Brain pericyte (primary cell): ENCODE measurements at regions not wholly inside any gene's neighbourhood (a gene's known extent, or its start where the extent isn't known, plus 50 kb on each side); places are given as distances from the start of the nearest gene placed in this dataset.
"Not testable (repeated sequence)": the region's sequence is repeated elsewhere in the genome, so short reads cannot be mapped to it uniquely, and the experiment has no call there.

Experiments
- DNase-seq: peaks from one replicate; pipeline ENCODE4 v3.0.0-alpha.2; 2012; ENCODE audit warnings: low read depth, low spot score

DNA sequence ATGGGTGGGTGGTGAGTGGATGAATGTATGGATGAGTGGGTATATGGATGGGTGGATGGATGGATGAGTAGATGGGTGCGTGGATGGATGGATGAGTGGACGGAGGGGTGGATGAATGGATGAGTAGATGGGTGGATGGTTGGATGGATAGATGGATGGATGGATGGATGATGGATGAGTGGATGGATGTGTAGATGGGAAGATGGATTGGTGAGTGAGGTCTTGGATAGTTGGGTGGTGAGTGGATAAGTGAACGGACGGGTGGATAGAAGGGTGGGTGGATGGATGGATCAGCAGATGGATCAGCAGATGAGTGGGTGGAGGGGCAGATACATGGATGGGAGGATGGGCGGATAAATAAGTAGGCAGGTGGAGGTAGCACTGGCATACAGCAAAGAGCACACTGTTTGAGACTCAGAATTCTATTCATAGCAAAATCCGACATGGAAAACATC, 163.5 kb downstream of the C9orf50 start:
- no peak for DNase-seq

DNA sequence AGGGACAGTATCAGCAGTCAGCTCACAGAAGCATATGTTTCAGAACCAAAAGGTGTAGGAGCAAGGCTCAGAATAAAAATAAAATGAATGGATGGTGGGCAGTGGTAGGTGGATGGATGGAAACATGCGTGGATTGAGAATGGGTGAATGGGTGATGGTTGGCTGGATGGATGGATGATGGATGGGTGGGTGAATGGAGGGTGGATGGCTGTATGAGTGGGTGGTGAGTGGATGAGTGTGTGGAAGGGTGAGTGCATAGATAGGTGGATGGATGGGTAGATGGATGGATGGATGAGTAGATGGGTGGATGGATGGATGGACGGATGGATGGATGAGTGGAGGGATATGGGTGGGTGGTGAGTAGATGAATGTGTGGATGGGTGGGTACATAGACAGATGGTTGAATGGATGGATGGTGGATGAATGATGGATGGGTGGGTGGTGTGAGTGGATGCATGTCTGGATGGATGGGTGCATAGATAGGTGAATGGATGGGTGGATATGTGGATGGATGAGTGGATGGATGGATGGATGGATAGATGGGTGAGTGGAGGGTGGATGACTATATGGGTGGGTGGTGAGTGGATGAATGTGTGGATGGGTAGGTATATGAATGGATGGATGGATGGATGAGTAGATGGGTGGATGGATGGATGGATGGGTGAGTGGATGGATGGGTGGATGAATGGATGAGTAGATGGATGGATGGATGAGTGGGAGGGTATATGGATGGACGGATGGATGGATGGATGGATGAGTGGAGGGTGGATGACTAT, 164.2 kb downstream of the C9orf50 start:
- DNase-seq: no peak

DNA sequence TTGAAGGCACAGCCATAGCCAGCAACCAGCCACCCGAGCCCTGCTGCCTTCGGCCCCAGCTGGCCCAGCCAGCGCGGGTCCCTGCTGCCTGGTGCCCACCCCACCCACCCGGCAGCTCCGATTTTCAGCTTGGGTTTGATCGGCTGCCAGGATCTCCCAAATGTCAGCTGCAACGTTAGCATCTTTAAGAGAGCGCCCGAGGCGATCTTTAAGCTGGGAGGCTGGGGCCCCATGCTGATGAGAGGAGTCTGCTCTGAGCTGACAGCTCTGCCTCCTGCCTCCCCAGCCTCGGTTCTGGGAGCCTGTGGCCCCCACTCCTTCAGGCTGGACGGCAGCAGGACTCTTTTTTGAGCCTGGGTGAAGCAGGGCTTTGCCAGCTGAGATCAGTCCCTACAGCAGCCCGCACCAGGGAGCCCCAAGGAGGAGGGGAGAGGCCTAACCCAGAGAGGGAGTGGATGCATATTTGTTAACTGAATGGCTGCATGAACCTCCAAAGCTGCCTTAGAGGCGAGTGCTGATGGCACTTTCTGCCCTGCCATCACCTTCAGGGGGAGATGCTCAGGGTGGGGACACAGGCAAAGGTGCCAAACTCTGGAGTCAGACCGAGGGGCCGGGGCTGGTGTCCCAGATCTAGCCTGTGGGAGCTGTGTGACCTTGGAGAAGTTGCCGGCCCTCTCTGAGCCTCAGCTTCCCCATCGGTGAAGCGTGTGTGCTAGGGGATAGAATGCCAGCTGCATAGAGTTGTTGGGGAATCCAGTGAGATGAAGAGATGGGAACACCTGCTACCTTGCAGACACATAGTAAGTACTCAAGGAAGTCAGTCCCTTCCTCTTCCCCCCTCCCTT, 165.5 kb downstream of the C9orf50 start:
- DNase-seq: no peak

DNA sequence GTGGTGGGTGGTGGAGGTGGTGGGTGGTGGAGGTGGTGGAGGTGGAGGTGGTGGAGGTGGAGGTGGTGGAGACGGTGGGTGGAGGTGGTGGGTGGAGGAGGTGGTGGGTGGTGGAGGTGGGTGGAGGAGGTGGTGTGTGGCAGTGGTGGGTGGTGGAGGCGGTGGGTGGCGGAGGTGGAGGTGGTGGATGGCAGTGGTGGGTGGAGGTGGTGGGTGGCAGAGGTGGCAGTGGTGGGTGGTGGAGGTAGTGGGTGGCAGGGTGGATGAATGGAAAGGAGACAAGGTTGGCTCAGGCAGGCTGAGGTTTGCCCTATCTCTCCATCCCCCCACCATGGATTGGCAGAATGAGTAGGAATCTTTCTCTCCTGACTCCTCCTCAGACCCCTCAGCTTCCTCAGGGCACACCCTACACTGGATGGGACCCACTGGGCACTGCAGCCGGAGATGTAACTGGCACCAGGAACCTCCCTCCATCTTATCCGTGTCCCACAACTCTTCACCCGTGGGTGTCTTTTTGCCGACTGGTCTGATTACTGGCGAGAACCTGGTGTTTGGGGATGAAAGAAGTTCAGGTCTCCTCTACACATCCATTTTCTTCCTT, 166.3 kb downstream of the C9orf50 start:
- no peak for DNase-seq

DNA sequence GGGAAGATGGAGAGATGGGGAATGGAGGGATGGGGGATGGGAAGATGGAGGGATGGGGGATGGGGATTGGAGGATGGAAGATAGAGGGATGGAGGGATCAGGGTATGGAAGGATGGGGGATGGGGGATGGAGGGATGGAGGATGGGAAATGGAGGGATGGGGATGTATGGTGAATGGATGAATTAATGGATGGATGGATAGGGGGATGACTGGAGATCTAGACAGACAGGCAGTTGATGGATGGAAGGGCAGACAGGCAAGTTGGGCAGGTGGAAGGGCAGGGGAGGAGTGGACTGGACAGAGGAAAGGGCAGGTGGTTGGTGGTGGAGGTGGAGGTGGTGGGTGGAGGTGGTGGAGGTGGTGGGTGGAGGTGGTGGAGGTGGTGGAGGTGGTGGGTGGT, 167.2 kb downstream of the C9orf50 start:
- DNase-seq: no peak

DNA sequence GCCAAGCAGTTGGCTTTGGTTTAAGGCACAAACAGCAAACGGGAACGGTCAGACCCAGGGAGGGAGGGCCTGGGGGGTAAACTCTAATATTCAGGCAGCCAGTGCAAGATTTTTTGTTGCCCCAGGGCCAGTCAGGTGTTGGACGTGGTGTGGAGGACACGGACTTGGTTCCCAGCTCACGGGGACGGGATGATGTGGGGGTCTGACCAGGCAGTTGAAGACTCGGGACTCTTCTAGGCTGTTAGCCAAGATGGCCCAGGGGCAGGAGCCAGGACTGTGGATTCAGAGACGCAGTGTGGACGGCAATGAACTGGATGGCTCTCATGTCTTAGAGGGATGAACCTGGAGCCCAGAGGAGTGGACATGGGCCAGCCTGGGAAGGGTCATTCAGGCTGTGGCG, 169.2 kb downstream of the C9orf50 start:
- no peak for DNase-seq

GRCh38 chr9:129451089-129451656, 169.7 kb downstream of the C9orf50 start:
- DNase-seq: no peak

DNA sequence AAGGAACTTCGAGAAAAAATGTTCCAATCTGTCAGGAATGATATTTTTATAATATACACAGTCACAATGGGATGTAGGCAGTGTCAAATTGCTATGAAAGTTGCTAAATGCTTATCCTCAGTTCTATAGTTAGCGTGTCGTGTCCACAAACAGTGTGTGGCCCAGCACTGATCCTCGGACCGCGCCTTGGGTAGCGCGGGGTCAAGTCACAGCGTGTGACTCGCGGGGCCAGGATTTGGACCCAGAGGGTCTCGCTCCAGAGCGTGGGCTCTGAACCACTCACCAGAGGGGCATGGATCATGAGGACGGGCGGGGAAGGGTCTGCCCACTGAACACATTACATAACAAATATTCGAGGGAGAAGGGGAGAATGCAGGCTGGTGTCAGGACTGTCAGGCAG, 171.8 kb downstream of the C9orf50 start:
- DNase-seq: no peak

GRCh38 chr9:129446828-129447550, 173.9 kb downstream of the C9orf50 start:
- DNase-seq: no peak

DNA sequence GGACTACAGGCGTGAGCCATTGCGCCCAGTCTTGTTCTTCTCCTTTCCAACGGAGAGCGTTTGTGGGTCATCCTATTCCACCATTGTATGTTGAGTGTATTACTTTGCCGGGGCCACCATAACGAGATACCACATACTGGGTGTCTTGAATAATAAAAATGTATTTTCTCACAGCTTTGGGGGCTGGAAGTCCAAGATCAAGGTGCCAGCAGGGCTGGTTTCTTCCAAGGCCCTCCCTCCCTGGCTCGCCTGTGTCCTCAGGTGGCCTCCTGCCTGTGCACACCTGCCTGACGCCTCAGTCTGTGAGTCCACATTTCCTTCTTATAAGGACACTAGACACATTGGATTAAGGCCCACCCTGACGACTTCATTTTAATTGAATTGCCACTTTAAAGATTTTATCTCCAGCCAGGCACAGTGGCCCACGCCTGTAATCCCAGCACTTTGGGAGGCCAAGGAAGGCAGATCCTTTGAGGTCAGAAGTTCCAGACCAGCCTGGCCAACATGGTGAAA, 175.1 kb downstream of the C9orf50 start:
- DNase-seq: no peak

DNA sequence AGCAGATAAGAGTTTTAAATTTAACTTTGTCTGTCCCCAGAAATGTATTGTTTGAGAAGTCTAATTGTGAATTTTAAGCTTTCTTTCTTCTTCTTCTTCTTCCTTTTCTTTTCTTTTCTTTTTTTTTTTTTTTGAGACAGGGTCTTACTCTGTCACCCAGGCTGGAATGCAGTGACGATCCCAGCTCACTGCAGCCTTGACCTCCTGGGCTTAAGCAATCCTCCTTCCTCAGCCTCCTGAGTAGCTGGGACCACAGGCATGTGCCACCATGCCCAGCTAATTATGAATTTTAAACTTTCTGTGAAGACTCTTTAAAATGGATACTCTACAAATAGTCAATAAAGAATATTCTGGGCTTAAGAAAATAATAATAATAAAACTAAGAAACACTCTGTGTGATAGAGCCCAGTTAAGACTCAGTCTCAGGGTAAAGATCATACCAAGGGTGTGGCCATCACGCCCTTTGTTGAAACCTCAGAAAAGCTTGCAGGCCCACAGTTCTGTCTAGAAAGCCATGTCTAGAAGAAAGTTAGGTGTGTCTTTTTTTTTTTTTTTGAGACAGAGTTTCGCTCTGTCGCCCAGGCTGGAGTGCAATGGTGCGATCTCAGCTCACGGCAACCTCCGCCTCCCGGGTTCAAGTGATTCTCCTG, 177.3 kb downstream of the C9orf50 start:
- DNase-seq: not testable (repeated sequence)

DNA sequence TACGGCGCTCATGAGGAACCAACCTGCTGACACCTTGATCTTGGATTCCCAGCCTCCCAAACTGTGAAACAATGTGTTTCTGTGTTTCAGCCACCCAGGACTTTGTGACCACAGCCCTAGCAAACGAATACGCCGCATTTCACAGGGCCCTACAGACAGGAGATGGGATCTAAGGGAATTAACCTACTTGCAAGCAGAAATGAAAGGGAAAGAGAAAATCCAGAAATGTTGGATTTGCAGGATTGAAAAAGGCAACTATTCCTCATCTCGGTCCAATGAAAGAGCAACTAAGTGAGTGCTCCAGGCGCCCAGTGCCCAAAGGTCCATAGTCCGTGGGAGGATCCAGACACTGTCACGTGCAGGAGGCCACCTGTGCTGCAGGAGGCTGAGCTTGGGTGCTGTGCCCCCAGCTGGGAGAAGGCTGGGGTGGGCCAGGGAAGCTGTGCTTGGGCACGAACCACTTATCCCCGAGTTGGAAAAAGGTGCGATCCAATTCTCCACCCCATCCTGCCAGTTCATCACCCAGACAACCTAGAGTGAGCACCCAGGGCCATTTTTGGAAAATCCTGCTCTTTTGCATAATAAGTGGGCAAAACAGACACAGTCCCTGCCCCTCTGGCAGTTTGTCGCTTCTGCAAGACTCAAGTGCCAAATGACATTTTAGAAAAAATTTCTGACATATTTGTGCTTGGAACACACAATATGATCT, 177.9 kb downstream of the C9orf50 start:
- no peak for DNase-seq

DNA sequence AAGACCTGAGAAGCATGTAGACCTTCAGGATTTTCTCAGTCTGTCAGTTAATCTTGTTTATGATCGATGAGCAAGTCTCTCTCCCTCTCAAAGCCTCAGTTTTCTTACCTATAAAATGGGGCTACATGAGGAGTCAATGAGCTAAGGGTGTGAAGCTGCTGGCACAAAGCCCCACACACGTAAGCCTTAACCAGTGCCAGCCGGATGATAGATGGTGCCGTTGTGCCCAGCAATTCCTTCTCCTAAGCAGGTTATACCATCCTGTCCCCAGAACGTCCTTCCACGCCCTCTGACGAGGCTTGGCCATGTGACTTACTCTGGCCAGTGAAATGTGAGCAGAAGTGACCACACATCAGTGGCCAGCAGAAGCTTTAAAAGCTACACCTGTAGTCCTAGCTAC, 179.0 kb downstream of the C9orf50 start:
- no peak for DNase-seq

- DNase-seq: no peak
These were observed 180.3 kb downstream of the C9orf50 start for GRCh38 chr9:129440435-129441186.

- no peak for DNase-seq
These were observed 181.7 kb downstream of the C9orf50 start for GRCh38 chr9:129439242-129439641.

DNA sequence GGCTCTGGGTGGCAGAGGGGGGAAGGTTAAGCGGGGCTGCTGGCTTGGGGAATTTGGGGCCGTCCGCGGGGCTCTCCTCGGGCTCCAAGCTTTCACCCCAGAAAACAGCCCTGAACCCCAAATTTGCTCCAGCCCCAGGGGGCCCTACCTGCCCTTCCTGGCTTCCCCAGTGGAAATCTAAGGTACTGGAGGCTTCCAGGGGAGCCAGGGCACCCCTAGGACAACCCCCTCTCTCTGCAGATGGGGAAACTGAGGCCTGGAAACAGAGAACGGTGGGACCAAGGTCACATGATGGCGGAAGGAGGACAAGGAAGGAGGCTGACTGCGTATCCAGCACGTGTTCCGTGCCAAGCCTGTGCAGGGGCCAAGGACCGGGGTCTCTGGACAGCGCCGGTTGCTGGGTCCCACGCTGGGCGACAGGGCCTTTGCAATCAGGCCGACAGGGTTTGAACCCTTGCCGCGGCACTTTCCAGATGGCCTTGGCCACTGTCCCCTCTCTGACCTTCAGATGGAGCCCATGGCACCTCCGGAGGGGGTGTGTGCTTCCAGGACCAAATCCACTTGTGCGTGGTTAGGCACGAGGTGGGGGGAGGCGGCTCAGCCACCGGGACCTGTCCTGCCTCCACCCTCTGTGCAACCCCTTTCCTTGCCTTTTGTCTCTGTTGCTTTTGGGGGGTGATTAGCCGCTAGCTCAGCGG, 183.1 kb downstream of the C9orf50 start:
- no peak for DNase-seq

GRCh38 chr9:129436751-129437625, 183.9 kb downstream of the C9orf50 start:
- no peak for DNase-seq
